ENCODE measurements at regions not wholly inside any gene's neighbourhood (a gene's known extent, or its start where the extent isn't known, plus 50 kb on each side); places are given as distances from the start of the nearest gene placed in this dataset.

DNA sequence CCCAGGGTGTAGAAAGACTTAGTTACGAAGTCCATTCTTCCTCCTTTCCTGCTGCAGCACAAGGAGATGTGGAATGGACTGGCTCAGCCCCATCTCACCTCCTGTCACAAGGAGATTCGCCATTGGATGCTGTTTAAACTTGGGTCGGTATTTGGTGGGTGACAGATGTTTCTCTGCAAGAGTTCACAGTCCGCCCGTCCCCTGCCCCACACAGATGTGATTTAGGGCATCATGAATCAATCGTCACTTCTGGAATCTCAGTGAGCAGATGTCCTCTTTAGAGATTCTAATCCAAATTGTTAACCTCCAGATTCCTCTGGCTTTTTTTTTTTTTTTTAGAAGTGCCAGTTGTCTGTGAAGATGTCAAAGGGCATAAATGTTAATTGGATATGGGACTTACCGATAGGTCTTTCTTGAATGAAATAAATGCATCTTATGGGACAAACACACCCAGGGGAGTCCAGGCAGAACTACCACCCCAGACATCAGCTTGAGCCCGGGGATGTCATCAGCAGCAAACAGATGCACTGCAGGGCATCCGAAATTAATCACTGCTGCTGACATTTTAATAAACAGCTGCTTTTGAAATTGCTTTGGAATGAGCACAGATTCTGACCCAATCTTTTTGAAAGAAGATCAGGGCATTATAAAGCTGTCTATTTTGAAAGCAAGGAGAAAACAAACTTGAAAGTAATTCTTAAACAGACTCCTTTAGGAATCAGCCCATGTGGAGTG lies 117.6 kb upstream of the CDH4 start:
- no peak overlapping the region for H2BK20ac ChIP-seq (ENCODE audit: low read depth, low read length)
- H2AK5ac ChIP-seq (ENCODE audit: low read depth, low read length), result no peak overlapping the region
- no peak overlapping the region for H3K4ac ChIP-seq (ENCODE audit: low read depth, low read length)
- DNase-seq (no peak), ATAC-seq (ENCODE audit: low read depth) (no peak)
- H3K9me1 ChIP-seq (ENCODE audit: insufficient read depth, low read length), result no peaks in the 10 kb centered on the region
- dilution Hi-C loops (cut with HindIII; ENCODE audit: low sequenced_read_pairs, unreplicated experiment) (no loop called here), in situ Hi-C loops (cut with MboI; ENCODE audit: low sequenced_read_pairs) (no loop called here), intact Hi-C loops (cut with micrococcal nuclease) (no loop called here)
- H3K27ac ChIP-seq (ENCODE audit: insufficient read depth, low read length), result no peak overlapping the region
- H3K23ac ChIP-seq (ENCODE audit: low read depth, low read length), result no peak overlapping the region; the same call in 1 of the 2 replicates
- no peak overlapping the region for H4K5ac ChIP-seq (ENCODE audit: low read depth, low read length)
- H3K79me1 ChIP-seq (ENCODE audit: low read depth in 1 of 2, low read length in 2 of 2), result no peaks in the 10 kb centered on the region
- TF ChIP-seq, protein P1, sequence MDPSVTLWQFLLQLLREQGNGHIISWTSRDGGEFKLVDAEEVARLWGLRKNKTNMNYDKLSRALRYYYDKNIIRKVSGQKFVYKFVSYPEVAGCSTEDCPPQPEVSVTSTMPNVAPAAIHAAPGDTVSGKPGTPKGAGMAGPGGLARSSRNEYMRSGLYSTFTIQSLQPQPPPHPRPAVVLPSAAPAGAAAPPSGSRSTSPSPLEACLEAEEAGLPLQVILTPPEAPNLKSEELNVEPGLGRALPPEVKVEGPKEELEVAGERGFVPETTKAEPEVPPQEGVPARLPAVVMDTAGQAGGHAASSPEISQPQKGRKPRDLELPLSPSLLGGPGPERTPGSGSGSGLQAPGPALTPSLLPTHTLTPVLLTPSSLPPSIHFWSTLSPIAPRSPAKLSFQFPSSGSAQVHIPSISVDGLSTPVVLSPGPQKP (IDR thresholded peaks at IDR 0.05; ENCODE audit: borderline replicate concordance, low read depth, low read length), result no peak
- TF ChIP-seq SMC3 (IDR thresholded peaks at IDR 0.05; ENCODE audit: low read depth, low read length), result no peak
- TF ChIP-seq RCOR1 (IDR thresholded peaks at IDR 0.05; ENCODE audit: insufficient replicate concordance, low read length), result no peak
- TF ChIP-seq CHD1 (IDR thresholded peaks at IDR 0.05; ENCODE audit: low read depth, low read length), result no peak
- TF ChIP-seq, protein P2, sequence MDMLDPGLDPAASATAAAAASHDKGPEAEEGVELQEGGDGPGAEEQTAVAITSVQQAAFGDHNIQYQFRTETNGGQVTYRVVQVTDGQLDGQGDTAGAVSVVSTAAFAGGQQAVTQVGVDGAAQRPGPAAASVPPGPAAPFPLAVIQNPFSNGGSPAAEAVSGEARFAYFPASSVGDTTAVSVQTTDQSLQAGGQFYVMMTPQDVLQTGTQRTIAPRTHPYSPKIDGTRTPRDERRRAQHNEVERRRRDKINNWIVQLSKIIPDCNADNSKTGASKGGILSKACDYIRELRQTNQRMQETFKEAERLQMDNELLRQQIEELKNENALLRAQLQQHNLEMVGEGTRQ (IDR thresholded peaks at IDR 0.05; ENCODE audit: low read depth, low read length), result no peak
- no peak for TF ChIP-seq MAFK (IDR thresholded peaks at IDR 0.05; ENCODE audit: low read depth, low read length)
- no peak for TF ChIP-seq FOS (IDR thresholded peaks at IDR 0.05; ENCODE audit: low read depth, low read length)
- no peak for TF ChIP-seq RFX5 (IDR thresholded peaks at IDR 0.05; ENCODE audit: low read depth, low read length)
- no peak for TF ChIP-seq POLR2A (IDR thresholded peaks at IDR 0.05; ENCODE audit: low read depth, low read length)
- ChIA-PET CTCF (no interaction called here), POLR2A (ENCODE audit: unreplicated experiment) (no interaction called here)
- no peaks in the 10 kb centered on the region for H4K20me1 ChIP-seq (ENCODE audit: insufficient read depth, low read length)
- no peak overlapping the region for H2BK5ac ChIP-seq (ENCODE audit: low read depth, low read length, poor library complexity, severe bottlenecking)
- H2BK120ac ChIP-seq (ENCODE audit: low read depth, low read length), result no peak overlapping the region
- BruUV-seq (replicated peaks), result no TSS peak
- no peak overlapping the region for H3K56ac ChIP-seq (ENCODE audit: extremely low read depth, insufficient read depth, low read length)
- no peak overlapping the region for H3K14ac ChIP-seq (replicated peaks; ENCODE audit: low read depth, low read length)
- H3K36me3 ChIP-seq (ENCODE audit: control insufficient read depth, insufficient read depth, low read length), result no peaks in the 10 kb centered on the region
- no peak overlapping the region for H4K91ac ChIP-seq (ENCODE audit: insufficient read depth, low read depth, low read length)
- H4K8ac ChIP-seq (ENCODE audit: low read depth in 2 of 2, low read length in 2 of 2), result no peak overlapping the region
- H2AK9ac ChIP-seq (replicated peaks; ENCODE audit: low read depth, low read length, poor library complexity), result no peak overlapping the region
- no peak overlapping the region for H3K4me3 ChIP-seq (ENCODE audit: insufficient read depth, low read depth, low read length)
- H2BK15ac ChIP-seq (ENCODE audit: low read depth, low read length), result no peak overlapping the region
- no peak overlapping the region for H2AFZ ChIP-seq (replicated peaks; ENCODE audit: low read length, poor library complexity)
- peaks cover 22% of the 10 kb centered on the region for H3K27me3 ChIP-seq (ENCODE audit: control insufficient read depth, insufficient read depth, low read length)
- 0% methylated on average over 2 of the region's 9 CpGs; no CpG with 5 or more reads in 1 of the 2 experiments for WGBS, 2 experiments (ENCODE audit: extremely low coverage in 2 of 2, insufficient read length in 1 of 2)
- H3K4me1 ChIP-seq (ENCODE audit: control insufficient read depth, insufficient read depth, low read length), result no peaks in the 10 kb centered on the region
- no peak overlapping the region for H3K18ac ChIP-seq (ENCODE audit: low read depth, low read length)
- H3K9me3 ChIP-seq (ENCODE audit: control insufficient read depth, insufficient read depth, low read length), result no peaks in the 10 kb centered on the region
- no peak overlapping the region for H3K9ac ChIP-seq (ENCODE audit: low read depth, low read length)
- no peak overlapping the region for H3K4me2 ChIP-seq (ENCODE audit: low read depth, low read length)
